Caco-2 (cell line): ENCODE measurements at regions not wholly inside any gene's neighbourhood (a gene's known extent, or its start where the extent isn't known, plus 50 kb on each side); places are given as distances from the start of the nearest gene placed in this dataset.

Experiments
- BruUV-seq: library from RNA; stranded (reverse); fragments of 400-500 nt; replicated peaks from 2 replicates; lab custom pipeline; 2021; lab: Mats Ljungman, UMichigan
- CTCF ChIA-PET: fragments of 300-600 bp; sonication (Branson Sonifier 250); formaldehyde crosslinking; loops from one replicate; lab custom pipeline; 2022; ENCODE audit warnings: antibody characterized with exemption; lab: Charles Lee
- POLR2A ChIA-PET: fragments of 300-600 bp; sonication (Branson Sonifier 250); formaldehyde crosslinking; loops from one replicate; lab custom pipeline; 2022; ENCODE audit warnings: antibody characterized with exemption; lab: Charles Lee
- DNase-seq, 2 experiments: peaks; one replicate each; pipeline versions ENCODE4 v3.0.0 to v3.0.0-alpha.2; 2020 to 2022
- H3K27me3 ChIP-seq: replicated peaks from 2 replicates; pipeline ENCODE4 v1.6.0; 2011; ENCODE audit warnings: low read length; ENCODE audit not compliant: control insufficient read depth, insufficient read depth
- H3K36me3 ChIP-seq: 2 replicates; pipeline ENCODE4 v1.5.1; 2011; ENCODE audit warnings: low read length; ENCODE audit not compliant: control insufficient read depth, insufficient read depth
- H3K4me1 ChIP-seq: fragments of 250-450 bp; sonication (Bioruptor Pico); 2 replicates; pipeline ENCODE4 v1.5.1; 2020; ENCODE audit warnings: mild to moderate bottlenecking
- H3K4me3 ChIP-seq: 2 replicates; pipeline ENCODE4 v1.5.1; 2011; ENCODE audit warnings: low read depth, mild to moderate bottlenecking, control low read depth, low read length
- H3K9me3 ChIP-seq: fragments of 250-450 bp; sonication (Bioruptor Pico); 2 replicates; pipeline ENCODE4 v1.5.1; 2020; ENCODE audit warnings: mild to moderate bottlenecking, moderate library complexity
- H3K27ac Mint-ChIP-seq: one replicate; pipeline ENCODE4 v1.8.0; 2022; ENCODE audit warnings: mixed read lengths; ENCODE audit not compliant: unreplicated experiment
- H3K27me3 Mint-ChIP-seq: one replicate; pipeline ENCODE4 v1.8.0; 2022; ENCODE audit warnings: mixed read lengths; ENCODE audit not compliant: insufficient read depth, unreplicated experiment
- H3K36me3 Mint-ChIP-seq: one replicate; pipeline ENCODE4 v1.8.0; 2022; ENCODE audit warnings: mild to moderate bottlenecking, mixed read lengths; ENCODE audit not compliant: insufficient read depth, unreplicated experiment
- H3K4me1 Mint-ChIP-seq: one replicate; pipeline ENCODE4 v1.8.0; 2022; ENCODE audit warnings: low read depth, mixed read lengths; ENCODE audit not compliant: unreplicated experiment
- H3K4me3 Mint-ChIP-seq: one replicate; pipeline ENCODE4 v1.8.0; 2022; ENCODE audit warnings: mild to moderate bottlenecking, moderate library complexity, mixed read lengths; ENCODE audit not compliant: unreplicated experiment
- H3K9me3 Mint-ChIP-seq: one replicate; pipeline ENCODE4 v1.8.0; 2022; ENCODE audit warnings: mixed read lengths; ENCODE audit not compliant: unreplicated experiment
- intact Hi-C: fragments of 100-400 bp; cut with micrococcal nuclease; formaldehyde crosslinking; loops from one replicate; pipeline ENCODE4 v1.10.0; 2022; ENCODE audit not compliant: unreplicated experiment
- TF ChIP-seq, protein P1 (sequence below), 2 experiments: fragments of 200-600 bp in 1 of 2; IDR thresholded peaks; 1 replicate in 1 of 2; 2 replicates in 1 of 2; pipeline versions ENCODE4 v1.5.1 to v1.8.0; 2011 to 2022; ENCODE audit warnings: antibody characterized with exemption in 1 of 2, control low read depth in 1 of 2, inconsistent platforms in 1 of 2, low read depth in 1 of 2, low read length in 1 of 2, mild to moderate bottlenecking in 1 of 2, moderate library complexity in 1 of 2; ENCODE audit not compliant: insufficient read depth in 1 of 2, severe bottlenecking in 1 of 2, unreplicated experiment in 1 of 2

DNA sequence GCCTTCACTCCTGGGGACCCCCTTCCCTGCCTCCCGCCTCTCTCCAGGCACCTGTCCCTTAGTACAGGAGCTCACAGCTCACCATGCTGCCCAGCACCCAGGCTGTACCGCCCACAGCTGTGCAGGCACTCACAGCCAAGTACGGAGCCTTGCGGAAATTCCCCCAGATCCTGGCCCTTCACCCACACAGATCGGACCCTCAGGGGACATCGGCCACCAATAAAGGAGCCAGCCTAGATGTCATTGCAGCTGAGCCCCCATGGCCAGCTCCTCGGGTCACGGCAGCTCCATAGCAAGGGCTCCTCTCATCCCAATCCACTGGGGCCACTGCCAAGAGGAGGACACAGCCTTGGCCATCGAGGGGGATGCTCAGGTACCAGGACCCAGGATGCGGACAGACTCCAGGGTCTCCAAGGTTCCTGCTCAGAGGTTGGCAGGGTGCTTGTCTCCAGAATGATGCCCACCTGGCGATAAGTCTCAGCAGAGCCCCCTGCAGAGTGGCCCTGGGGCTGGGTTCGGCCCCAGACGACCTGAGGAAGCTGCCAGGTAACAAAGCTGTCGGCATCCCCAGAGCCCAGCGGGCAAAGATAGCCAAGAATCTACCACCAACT lies 82.3 kb downstream of the YTHDF1 start:
- CTCF ChIA-PET: no interaction called here
- TF ChIP-seq, protein P1, sequence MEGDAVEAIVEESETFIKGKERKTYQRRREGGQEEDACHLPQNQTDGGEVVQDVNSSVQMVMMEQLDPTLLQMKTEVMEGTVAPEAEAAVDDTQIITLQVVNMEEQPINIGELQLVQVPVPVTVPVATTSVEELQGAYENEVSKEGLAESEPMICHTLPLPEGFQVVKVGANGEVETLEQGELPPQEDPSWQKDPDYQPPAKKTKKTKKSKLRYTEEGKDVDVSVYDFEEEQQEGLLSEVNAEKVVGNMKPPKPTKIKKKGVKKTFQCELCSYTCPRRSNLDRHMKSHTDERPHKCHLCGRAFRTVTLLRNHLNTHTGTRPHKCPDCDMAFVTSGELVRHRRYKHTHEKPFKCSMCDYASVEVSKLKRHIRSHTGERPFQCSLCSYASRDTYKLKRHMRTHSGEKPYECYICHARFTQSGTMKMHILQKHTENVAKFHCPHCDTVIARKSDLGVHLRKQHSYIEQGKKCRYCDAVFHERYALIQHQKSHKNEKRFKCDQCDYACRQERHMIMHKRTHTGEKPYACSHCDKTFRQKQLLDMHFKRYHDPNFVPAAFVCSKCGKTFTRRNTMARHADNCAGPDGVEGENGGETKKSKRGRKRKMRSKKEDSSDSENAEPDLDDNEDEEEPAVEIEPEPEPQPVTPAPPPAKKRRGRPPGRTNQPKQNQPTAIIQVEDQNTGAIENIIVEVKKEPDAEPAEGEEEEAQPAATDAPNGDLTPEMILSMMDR (IDR thresholded peaks at IDR 0.05; ENCODE audit: insufficient read depth in 1 of 2, low read depth in 1 of 2, low read length in 1 of 2, severe bottlenecking in 1 of 2, unreplicated experiment in 1 of 2): no peak
- Mint-ChIP-seq H3K36me3 (no peaks in the 10 kb centered on the region), H3K4me1 (no peaks in the 10 kb centered on the region), H3K27ac (no peak overlapping the region), H3K27me3 (peaks cover 19% of the 10 kb centered on the region), H3K9me3 (no peaks in the 10 kb centered on the region), H3K4me3 (no peak overlapping the region)
- peak in 1 of 2 experiments; percentile 42 for DNase-seq
- intact Hi-C loops: no loop called here
- no peaks in the 10 kb centered on the region for H3K36me3 ChIP-seq
- POLR2A ChIA-PET: interaction anchor here (0.6 kb wide), 1 partner anchor 196 kb away, joined by 3 read pairs; no protein-coding TSS in a partner anchor
- peaks cover 3% of the 10 kb centered on the region for H3K27me3 ChIP-seq
- H3K4me1 ChIP-seq: no peaks in the 10 kb centered on the region
- H3K9me3 ChIP-seq: no peaks in the 10 kb centered on the region
- no peak overlapping the region for H3K4me3 ChIP-seq
- BruUV-seq: no TSS peak

DNA sequence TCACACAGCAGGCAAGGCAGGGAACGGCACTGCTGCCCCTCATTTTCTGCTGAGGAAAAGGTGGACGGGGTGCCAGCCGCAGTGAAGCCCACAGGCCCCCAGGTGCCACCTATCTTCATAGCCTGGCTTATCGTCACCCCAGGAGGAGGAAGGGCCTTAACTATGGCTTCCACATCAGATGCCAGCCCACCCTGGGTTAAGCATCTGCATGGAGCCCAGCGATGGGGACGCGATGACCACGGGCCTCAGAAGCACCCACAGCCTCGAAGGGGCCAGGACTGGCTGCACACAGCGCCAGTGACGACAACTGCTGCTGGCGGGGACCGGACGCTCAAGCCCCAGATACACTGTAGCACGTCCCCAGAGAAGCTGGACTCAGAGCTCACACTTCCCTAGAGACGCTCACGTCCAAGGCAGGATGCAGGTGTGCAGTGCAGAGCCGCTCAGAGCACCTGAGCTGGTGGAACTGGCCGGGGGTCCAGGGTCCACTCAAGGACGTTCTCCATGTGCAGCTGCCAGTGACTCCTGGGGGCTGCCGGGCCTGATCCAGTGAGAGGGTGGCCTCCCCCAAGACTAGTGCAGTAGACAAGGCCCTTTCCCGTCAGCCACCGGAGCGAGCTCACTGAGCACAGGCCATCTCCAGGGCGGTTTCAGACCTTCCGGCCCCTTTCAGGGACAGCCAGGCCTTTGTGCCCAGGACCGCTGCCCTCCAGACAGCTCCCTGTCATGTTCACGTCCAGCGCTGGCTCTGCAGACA lies 83.0 kb downstream of the YTHDF1 start:
- Histone ChIP-seq H3K4me3 (no peak overlapping the region), H3K36me3 (no peaks in the 10 kb centered on the region), H3K9me3 (no peaks in the 10 kb centered on the region), H3K4me1 (no peaks in the 10 kb centered on the region), H3K27me3 (peaks cover 3% of the 10 kb centered on the region; the same call in 1 of the 2 replicates)
- no peaks in the 10 kb centered on the region for H3K9me3 Mint-ChIP-seq
- intact Hi-C loops: no loop called here
- DNase-seq: peak in 1 of 2 experiments; percentile 43
- no peak overlapping the region for H3K4me3 Mint-ChIP-seq
- peaks cover 14% of the 10 kb centered on the region for H3K27me3 Mint-ChIP-seq
- H3K4me1 Mint-ChIP-seq: no peaks in the 10 kb centered on the region
- H3K36me3 Mint-ChIP-seq: no peaks in the 10 kb centered on the region
- ChIA-PET CTCF (no interaction called here), POLR2A (interaction anchor here (0.6 kb wide), 1 partner anchor 195 kb away, joined by 3 read pairs; no protein-coding TSS in a partner anchor)
- H3K27ac Mint-ChIP-seq: no peak overlapping the region
- BruUV-seq: no TSS peak
- TF ChIP-seq, protein P1 (IDR thresholded peaks at IDR 0.05; ENCODE audit: insufficient read depth in 1 of 2, low read depth in 1 of 2, low read length in 1 of 2, severe bottlenecking in 1 of 2, unreplicated experiment in 1 of 2): no peak

DNA sequence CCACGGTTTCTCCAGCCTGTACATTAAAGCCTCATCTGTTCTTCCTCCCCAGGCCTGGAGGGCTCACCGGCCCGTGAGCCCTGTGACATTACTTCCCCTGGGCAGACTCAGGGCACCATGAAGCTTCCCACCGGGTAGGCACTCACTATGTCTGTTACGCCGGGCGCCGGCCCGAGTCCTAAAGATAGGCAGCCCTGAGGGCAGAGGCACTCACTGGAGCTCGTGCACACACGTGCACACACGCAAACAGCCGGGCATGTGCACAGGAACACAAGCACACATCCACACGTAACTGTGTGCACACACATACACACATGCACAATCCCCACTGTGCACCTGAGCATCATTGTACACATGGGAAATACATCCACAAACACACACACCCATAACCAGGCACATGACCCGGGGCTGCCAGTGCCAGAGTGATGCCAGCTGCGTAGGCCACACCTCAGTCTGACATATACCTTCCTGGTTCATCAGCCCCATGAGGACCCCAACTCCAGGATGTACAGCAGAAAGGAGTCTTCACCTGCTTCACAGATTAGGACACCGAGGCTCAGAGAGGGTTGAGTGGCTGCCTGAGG lies 83.7 kb downstream of the YTHDF1 start:
- intact Hi-C loops: no loop called here
- H3K4me1 Mint-ChIP-seq: no peaks in the 10 kb centered on the region

More for the DNA sequence above, 83.7 kb downstream of the YTHDF1 start:
- Mint-ChIP-seq H3K4me3 (no peak overlapping the region), H3K27ac (no peak overlapping the region), H3K36me3 (no peaks in the 10 kb centered on the region), H3K27me3 (peaks cover 11% of the 10 kb centered on the region), H3K9me3 (no peaks in the 10 kb centered on the region)
- H3K4me1 ChIP-seq: no peaks in the 10 kb centered on the region
- H3K9me3 ChIP-seq: no peaks in the 10 kb centered on the region
- POLR2A ChIA-PET: no interaction called here
- no peak overlapping the region for H3K4me3 ChIP-seq
- DNase-seq: peak in 1 of 2 experiments; percentile 36
- TF ChIP-seq, protein P1 (IDR thresholded peaks at IDR 0.05; ENCODE audit: insufficient read depth in 1 of 2, low read depth in 1 of 2, low read length in 1 of 2, severe bottlenecking in 1 of 2, unreplicated experiment in 1 of 2): no peak
- peaks cover 3% of the 10 kb centered on the region; the same call in 1 of the 2 replicates for H3K27me3 ChIP-seq
- no peaks in the 10 kb centered on the region for H3K36me3 ChIP-seq
- no TSS peak for BruUV-seq
- CTCF ChIA-PET: no interaction called here
